ENCODE measurements at regions not wholly inside any gene's neighbourhood (a gene's known extent, or its start where the extent isn't known, plus 50 kb on each side); places are given as distances from the start of the nearest gene placed in this dataset.
"Not testable (repeated sequence)": the region's sequence is repeated elsewhere in the genome, so short reads cannot be mapped to it uniquely, and the experiment has no call there.

DNA sequence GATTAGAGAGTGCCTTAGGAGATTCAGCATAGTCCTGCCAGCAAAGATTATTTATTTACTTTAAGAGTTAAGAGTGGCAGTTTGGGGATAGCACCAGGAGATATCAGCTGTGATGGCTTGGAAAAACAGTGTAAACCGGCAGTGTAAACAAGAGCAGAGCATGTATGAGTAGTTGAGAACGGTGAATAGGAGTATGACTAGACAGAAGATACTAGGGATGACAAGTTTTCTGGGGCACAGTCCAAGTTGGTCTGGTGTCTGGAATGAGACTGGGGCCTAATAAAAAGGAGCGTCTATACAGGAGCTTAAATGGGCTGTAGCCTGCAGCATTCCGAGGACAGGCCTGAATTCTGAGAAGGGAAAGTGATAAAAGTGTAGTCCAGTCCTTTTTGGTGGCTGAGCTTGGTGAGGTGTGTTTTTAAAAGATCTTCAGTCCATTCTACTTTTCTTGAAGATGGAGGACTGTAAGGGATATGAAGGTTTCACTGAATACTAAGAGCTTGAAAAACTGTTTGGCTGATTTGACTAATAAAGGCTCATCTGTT lies 117.8 kb downstream of the TLR5 start:
- DNase-seq = not testable (repeated sequence)

DNA sequence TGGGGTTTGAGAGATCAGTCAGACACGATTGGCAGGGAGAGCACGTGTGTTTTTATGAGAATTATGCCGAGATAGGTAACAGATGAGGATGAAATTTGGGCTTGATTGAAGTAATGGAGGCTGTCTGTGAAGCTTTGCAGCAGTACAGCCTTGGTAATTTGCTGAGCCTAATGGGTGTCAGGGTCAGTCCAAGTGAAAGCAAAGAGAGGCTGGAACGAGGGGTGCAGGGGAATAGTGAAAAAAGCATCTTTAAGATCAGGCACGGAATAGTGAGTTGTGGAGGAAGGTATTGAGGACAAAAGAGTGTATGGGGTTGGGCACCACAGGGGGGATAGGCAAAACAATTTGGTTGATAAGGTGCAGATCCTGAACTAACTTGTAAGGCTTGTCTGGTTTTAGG lies 116.4 kb downstream of the TLR5 start:
- DNase-seq = not testable (repeated sequence)

DNA sequence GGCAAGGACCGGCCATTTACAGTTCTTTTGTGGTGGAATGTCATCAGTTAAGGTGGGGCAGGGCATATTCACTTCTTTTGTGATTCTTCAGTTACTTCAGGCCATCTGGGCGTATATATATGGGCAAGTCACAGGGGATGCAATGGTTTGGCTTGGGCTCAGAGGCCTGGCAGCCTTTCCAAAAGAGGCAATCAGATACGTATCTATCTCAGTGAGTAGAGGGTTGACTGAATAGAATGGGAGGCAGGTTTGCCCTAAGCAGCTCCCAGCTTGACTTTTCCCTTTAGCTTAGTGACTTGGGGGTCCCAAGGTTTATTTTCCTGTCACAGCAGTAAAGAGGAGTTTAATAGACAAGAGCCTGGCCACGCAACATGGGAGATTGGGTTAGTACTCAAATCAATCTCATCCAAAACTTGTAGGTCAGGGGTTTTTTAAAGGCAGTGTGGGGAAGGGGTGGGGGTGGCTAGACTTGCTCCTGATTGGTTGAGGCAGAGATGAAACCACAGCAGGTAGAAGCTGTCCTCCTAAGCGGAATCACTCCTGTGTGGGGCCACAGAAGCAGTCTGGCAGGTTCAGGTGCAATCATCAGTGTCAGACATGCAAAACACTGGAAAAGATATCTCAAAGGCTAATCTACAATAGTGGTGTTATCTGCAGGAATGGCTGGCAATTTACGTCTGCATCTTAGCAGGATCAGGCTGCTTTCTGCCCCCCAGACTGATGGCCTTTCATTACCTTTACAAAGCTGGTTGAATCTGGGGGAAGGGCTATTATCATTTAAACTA lies 112.9 kb downstream of the TLR5 start:
- no peak for DNase-seq

DNA sequence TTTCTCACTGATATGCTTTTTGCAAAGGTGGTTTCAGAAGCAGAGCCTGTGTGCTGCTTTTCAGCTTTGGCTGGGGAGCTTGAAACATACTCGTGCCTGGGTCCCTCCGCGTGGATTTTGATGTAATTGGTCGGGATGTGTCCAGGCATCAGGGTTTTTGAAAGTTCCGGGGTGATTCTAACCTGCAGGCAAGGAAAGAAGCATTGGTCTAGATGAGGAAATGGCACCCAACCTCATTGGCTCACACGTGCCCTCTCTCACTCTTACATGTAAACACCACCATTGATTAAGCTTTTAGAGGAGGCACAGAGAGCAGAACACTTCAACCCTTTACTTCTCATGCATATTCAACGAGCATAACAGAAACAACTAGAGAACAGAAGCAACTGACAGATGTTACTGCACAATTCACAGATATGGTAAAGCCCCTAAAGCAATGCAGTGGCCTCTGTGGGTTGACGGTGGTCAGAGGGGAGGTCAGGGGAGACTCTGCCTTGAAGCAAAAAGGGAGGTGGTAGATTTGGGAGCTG lies 112.1 kb downstream of the TLR5 start:
- no peak for DNase-seq

DNA sequence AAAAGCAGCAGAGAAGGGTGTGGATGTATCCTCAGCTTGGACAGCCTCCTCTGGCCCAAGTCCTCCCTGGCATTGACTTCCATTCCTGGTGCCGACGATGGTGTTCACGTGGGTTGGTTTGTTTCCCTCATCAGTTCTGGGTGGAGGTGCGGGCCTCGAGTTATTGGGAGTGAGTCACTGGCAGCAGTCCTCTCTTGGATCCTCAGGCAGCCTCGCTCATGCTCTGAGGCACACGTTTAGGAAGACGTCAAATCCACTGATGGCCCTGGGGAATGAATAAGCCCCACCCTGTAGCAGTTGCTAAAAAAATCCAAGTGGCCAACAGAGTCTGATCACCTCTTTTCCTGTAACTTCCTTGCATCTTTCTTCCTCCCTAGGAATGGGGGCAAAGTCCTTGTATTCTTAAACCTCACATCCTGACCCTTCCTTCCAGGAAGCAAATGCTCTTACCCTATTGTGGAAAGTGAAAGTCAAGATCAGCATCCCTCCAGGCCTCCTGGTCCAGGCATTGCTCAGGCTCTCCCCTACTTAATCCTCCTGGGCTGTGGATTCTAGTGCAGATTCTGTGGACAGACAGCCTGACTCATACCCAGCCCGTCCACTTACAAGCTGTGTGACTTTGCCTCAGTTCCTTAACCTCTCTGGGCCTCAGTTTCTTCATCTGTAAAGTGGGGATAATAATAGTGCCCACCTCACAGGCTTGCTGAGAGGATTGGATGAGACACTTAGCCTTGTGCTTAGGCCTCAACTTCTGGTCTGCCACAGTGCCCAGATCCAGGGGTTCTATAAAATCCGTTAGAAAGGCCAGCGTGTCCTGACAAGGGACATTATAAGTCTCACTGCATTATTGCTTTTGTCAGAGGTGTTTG lies 111.1 kb downstream of the TLR5 start:
- no peak for DNase-seq

DNA sequence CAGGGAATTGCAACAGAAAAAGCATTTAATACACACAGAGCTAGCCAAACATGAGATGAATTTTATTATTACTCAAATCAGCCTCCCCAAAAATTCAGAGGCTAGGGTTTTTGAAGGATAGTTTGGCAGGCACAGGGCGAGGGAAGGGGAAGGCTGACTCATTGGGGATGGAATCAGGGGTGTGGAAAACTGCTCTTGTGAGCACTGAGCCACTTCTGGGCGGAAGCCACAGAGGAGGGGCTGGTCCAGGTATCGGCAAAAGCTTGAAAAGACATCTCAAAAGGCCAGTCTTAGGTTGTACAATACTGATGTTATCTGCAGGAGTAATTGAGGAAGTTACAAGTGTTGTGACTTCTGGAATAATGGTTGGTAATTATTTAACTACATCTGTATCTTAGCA lies 109.4 kb downstream of the TLR5 start:
- no peak for DNase-seq

DNA sequence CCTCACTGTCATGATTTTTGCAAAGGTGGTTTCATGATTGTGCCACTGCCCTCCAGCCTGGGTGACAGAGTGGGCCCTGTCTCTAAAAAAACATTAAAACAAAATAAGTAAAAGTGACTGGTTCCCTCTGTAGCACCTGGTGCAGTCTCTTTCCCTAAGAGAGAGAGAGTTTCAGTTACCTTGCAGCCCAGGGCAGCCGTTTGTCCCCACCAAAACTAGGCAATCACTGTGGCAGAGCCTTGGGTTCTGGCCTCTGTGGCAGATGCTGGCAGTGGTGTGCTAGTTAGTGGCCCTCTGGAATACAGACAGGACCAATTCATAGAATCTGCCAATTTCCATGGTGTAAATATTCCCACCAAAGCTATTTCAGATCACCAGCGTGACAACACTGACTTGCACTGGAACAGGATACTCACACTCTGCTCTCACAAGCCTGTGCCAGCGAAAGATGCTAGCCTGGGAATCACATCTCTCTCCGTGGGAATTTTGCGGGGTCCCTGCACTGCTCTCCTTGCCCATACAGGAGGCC lies 108.7 kb downstream of the TLR5 start:
- no peak for DNase-seq

DNA sequence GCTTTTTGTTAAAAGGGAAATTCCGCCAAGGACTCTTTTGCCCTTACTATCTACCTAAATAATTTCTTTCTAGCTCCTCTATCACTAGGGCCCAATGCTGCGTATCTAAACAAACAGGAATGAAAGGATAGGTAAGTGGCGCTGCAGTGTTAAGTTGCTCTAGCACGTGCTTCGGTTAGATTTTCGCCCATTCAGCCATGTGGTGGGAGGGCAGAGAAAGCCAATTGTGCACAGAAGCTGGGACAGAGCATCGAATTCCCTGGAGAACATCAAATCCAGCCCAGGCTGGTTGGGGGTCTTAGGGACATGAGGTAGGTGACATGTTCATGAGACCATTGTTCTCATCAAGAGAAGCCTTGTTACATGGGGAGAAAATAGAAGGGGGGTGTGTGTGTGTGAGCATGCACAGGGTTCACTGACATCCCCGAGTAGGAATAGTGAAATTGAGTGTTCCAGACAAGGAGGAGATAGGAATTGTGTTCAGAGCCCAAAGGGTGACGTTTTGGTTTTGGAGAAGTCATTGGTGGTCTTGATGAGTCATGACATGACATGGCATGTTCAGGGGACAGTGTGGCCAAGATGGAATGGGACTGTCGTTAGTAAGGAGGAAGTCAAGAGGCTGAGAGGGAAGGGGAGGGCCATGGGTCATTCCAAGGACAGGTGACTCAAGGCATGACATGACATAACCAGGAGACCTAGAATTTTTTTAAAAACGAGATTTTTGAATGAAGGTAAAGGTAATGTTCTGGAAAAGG lies 107.1 kb downstream of the TLR5 start:
- DNase-seq = no peak

DNA sequence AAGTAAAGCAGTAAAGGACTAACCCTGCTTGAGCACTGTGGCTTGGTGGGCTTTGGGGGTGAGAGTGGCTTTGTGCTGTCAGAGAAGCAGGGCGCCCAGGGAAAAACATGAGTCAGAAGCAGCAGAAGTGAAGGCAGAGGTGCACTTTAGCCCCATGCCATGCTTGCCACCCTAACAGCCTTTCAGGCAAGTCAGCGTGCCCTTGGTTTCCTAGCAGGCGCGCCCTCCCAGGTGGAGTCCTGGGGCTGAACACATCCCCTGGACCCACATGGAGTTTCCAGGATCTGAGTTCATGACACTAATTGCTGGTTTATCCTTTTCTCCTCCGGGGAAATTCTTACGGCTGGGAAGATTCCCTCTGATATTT lies 106.6 kb downstream of the TLR5 start:
- no peak for DNase-seq

DNA sequence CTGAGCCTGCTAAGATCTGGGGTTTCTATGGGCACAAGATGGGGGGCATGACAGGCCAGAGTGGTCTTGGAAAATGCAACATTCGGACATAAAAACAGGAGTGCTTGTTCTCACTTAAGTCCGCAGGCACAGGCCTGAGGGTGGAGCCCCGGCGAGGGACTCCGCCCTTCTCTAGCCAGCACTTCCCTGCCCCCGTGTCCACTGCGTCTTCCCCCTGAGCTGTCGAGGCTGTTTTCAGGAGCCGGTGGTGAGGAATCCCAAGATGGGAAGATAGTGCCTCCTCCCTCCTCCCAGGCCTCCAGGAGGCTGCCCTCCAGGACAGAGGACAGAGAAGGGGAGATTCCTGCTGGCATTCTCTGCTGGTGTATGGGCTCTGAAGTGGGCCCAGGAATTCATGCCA lies 105.2 kb downstream of the TLR5 start:
- no peak for DNase-seq

DNA sequence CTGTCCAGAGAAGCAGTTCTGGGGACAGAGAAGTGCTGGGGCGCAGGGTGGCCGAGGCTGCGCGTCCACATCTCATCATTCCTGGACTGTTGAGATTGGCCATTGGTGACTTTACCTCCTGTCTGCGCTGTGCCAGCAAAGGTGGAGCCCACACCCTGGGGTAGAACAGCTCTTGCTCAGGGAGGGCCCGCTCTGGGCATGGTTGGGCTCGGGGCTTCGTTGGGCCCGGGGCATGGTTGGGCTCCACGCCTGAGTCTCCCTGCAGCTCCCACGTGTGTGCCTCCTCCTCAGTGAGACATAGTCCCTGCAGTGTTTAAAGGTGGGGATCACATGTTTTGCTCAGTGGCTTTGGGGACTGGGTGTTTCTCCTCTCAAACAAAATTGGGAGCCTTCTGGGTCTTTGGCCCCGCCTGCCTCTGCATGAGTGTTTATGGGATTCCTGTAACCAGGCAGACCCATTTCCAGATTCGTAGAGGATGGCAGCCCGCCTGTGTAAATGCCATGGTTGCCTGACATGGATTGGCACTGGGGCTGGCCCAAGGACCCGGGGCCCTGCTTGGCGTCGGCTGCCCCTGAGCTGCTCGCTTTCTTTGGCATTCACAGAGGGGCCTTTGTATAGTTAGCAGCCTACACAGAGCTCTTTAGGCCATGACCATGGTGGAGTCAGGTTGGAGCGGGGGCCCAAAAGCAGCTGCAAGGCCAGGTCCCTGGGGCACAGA lies 104.6 kb downstream of the TLR5 start:
- DNase-seq = no peak

DNA sequence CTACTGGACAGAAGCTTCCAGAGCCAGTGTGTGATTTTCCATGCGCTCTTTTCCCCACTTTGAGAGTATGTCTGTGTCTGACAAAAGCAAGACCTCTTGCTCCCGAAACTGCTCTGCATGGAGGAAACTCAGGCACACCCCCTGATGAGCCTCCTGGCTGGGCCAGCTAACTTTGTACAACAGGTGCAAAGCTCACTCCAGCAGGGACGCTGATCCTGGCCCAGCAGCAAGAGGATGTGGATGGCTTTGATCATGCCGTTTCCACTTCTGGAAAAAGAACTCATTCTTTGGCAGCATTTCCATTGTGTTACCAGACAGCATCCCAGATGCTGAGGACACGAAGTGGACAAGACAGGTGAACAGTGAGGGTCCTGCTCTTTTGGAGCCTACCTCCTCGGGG lies 103.1 kb downstream of the TLR5 start:
- no peak for DNase-seq

DNA sequence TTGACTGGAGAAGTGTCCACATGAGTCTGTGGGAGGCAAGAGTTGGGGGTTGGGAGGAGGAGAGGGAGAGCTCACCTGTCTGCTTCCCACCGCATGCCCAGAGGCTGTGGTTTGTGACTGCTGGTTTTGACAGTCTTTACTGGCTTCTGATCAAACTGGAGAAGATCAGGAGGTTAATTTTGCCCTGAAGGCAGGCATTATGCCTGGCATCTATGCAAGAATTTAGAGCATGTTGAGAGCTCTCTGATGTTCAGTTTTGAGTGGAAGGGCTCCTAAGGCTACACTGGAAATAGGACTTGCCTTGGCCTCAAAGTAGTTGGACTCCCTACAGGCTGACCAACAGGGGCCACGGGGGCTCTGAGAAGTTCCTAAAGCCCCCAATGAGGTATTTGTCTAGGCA lies 101.6 kb downstream of the TLR5 start:
- DNase-seq = no peak

DNA sequence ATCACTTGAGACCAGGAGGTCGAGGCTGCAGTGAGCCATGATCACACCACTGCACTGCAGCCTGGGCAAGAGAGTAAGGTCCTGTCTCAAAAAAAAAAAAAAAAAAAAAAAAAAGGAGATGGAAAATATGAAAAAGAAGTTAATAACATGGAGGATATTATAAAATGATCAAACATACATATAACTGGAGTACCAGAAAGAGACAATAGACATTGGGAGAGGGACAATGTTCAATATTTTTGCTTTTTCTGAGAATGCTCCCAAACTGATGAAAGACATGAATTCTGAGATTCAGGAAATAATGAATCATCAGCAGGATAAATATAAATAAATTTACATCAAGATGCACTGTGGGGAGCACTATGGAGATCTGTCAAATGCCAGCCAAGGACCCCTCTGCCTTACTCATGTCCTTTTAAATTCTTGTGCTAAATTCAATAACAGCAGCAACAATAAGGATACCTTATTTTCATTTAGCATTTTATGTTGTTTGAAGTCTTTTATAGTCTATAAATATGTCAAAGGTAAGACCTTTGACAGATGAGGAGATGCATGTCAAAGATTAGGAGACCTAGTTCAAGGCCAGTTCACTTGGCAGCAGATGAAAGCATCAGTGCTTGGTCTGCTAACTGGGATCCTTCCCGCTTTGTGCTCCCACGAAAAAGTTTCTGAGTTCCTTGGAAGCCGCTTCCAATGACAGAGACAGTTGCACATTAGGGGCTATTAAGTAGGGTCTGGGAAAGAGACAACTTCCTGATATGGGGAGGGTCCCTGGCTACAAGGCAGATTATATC lies 97.7 kb downstream of the TLR5 start:
- DNase-seq = no peak

DNA sequence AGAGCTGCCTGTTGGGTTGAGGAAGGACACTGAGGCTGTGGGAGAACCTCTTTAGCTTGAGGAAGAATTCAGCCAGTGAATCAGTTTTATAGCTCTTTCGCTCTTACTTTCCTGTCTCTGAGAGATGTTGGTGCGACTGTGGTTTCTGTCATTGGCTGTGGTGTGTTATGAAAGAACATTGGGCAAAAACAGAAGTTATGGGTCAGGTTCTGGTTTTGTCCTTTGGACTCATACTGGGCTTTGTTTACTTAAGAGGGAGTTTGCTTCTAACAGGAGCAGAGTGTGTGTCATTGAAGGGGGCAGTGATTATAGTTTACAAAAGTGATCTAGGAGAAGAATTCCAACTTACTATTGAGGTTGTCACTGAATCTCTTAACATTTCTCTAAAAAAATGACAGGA lies 97.0 kb downstream of the TLR5 start:
- no peak for DNase-seq

DNA sequence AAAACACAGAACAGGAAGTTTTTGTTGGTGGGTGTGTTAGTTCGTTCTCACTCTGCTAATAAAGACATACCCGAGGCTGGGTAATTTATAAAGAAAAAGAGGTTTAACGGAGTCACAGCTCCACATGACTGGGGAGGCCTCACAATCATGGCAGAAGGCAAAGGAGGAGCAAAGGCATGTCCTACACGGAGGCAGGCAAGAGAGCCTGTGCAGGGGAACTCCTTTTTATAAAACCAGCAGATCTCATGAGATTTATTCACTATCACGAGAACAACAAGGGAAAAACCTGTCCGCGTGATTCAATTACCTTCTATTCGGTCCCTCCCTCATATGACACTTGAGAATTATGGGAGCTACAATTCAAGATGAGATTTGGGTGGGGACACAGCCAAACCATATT lies 96.6 kb downstream of the TLR5 start:
- not testable (repeated sequence) for DNase-seq

DNA sequence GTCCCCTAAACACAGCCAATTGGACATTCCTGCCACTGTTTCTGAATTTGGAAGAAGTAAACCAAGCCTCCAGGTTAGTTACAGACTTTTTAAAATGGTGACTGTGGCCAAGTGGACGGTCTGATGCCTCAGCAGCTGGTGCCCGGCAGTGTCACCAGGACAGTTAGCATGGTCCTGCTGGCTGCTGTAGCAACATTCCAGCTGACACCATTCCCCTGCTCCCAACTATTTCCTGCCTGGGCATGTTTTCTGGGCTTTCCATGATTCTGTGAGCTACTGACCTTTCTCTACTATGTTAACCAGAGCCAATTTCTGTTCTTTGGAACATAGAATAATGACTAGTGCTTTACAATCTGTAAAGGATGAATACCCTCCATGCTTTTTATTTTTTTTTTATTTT lies 95.0 kb downstream of the TLR5 start:
- DNase-seq = no peak

DNA sequence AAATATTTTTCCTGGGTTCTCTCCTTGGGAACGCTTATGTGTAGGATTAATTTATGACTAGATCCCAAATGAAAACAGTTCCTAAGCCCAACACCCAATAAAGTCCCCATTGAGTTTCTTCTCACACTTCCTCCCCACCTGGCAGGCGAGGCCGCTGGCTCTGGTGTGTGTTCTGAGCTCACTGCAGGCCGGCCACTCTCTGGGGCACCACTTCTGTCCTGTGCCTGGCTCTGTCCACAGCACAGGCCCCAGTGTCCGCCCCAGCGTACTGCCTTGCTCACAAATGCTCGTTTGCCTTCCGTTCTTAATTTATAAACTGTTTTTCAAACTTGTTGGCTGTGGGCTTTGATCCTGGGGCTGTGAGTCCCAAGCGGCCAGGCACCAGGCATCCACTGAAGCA lies 90.6 kb downstream of the TLR5 start:
- no peak for DNase-seq

DNA sequence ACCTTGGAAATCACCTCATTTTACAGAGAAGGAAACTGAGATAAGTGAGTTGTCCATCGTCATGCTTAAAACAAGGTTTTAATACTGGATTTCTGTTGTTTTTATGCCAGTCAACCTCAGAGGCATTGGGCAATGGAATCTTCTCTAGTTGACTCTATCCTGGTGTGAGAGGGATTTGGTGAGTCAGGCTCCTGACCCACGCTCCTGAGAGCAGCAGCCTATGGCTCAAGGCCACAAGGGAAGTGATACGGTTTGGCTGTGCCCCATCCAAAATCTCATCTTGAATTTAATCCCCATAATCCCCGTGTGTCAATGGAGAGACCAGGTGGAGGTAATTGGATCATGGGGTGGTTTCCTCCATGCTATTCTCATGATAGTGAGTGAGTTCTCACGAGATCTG lies 90.1 kb downstream of the TLR5 start:
- DNase-seq = no peak

DNA sequence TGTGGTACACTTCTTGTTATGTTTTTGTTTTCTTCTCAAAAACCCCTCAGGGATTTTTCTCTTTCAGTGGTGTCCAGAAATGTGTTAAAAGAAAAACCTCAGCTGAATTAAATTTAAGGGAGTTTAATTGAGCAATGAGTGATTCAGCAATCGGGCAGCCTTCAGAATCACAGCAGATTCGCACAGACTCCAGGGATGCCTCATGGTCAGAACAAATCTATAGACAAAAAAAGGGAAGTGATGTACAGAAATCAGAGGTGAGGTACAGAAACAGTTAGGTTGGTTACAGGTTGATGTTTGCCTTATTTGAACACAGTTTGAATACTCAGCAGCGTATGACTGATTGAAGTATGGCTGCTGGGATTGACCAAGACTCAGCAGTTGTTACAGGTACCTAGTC lies 86.2 kb downstream of the TLR5 start:
- no peak for DNase-seq

DNA sequence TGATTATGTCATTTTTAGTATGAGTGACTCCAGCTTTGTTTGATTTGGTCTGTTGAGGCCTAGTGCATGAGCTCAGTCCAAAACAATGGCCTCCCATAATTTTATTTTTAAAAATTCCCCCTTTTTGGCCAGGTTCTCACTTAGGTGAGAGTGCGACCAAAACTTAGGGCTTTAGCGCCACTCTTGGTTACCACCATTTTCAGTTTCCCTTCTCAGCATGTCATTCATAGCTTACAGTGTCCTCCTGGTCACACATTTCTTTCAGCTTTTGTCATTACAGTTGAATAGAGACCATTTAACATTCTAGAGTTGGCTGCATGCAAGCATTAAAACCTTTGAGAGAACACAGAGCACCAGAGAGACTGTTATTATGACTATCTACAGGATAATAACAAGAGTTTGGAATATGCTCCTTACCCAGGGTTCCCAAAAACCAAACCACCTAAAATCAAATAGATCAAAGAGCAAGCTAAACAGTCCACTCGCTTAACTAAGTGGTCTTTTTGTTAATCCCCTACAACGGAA lies 85.4 kb downstream of the TLR5 start:
- no peak for DNase-seq
